GM12872 (cell line): ENCODE measurements at regions not wholly inside any gene's neighbourhood (a gene's known extent, or its start where the extent isn't known, plus 50 kb on each side); places are given as distances from the start of the nearest gene placed in this dataset.

ENCODE experiments used
- CTCF ChIP-seq: IDR thresholded peaks from 3 replicates; pipeline ENCODE4 v1.5.1; 2011; ENCODE audit warnings: low read depth, mild to moderate bottlenecking, low read length, moderate library complexity; ENCODE audit not compliant: insufficient read depth

- no peak for TF ChIP-seq CTCF
Measured at GRCh38 chr9:80673496-80673895, 1015.9 kb downstream of the TLE1 start.

GRCh38 chr9:80665479-80665878 is 1023.9 kb downstream of the TLE1 start:
- TF ChIP-seq CTCF, result no peak

- TF ChIP-seq CTCF, result no peak
Measured at GRCh38 chr9:80664327-80665210, 1024.8 kb downstream of the TLE1 start.

- TF ChIP-seq CTCF, result no peak
Measured at GRCh38 chr9:80651044-80651443, 1038.3 kb downstream of the TLE1 start.

GRCh38 chr9:80649496-80649895 is 1039.9 kb downstream of the TLE1 start:
- TF ChIP-seq CTCF, result no peak

GRCh38 chr9:80649001-80649420 is 1040.3 kb downstream of the TLE1 start:
- TF ChIP-seq CTCF, result no peak

- no peak for TF ChIP-seq CTCF
Measured at GRCh38 chr9:80648336-80648735, 1041.0 kb downstream of the TLE1 start.
